GM21529 (cell line): ENCODE measurements at regions not wholly inside any gene's neighbourhood (a gene's known extent, or its start where the extent isn't known, plus 50 kb on each side); places are given as distances from the start of the nearest gene placed in this dataset.
"Not testable (repeated sequence)": the region's sequence is repeated elsewhere in the genome, so short reads cannot be mapped to it uniquely, and the experiment has no call there.

Experiments used
- ATAC-seq: cut with Tn5 transposase; IDR thresholded peaks from one replicate; pipeline ENCODE4 v1.9.1; 2021; ENCODE audit not compliant: unreplicated experiment

DNA sequence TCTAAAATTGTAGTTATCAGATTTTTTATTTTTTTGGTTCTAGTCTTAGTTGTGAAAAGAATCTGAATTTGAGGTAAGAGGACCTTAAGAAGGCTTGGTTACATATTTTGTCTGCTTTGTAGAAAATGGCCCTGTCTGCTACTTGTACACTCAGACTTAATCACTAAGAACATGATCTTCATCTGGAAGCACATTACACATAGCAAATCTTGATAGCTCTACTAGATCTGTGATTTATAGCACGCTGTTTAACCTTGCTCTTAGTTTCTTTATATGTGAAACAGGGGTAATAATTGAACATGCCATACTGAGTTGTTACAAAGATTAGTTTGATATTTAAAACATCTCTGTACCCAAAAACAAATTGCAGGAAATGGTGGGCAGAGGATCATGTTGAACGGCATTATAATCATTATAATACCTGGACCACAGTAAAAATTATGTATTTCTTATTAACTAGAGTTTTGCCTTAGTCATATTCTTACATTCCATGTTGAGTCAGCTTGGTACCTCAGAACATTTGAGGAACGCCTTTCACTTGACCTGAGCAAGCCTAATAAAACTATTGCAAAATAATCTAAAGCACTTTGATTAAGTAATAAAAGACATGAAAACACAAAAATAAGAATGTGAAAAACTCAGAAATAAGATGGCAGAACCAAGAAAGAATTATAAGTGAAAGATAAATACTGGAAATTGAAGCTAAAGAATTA, 738.0 kb upstream of the AADAT start:
- ATAC-seq = no peak

DNA sequence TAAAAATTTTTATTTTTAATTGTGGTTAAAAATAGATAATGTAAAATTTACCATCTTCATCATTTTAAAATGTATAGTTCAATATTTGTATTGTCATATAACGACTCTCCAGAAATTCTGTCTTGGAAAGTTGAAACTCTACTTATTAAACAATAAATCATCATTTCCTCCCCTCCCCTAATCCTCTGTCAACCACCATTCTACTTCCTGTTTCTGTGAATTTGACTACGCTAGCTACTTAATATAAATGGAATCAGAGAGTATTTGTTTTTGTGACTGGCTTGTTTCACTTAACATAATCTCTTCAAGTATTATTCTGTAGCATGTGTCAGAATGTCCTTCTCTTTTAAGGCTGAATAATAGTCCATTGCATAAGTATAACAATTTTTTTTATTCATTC, 729.0 kb upstream of the AADAT start:
- no peak for ATAC-seq

GRCh38 chr4:170805352-170805751, 715.6 kb upstream of the AADAT start:
- no peak for ATAC-seq

DNA sequence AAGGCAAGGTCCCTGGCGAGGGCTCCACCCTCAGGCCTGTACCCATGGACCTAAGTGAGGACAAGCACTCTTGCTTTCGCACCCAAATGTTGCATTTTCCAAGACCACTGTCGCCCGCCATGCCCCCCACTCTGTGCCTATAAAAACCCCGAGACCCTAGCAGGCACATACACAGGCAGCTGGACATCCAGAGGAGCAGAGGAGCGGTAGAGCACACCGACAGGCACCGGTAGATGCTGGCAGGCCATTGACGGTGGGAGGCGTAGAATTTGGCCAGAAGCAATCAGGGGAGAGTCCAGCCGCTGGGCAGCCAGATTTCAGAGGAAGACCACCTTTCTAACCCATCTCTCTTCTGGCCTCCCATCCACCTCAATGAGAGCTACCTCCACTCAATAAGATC, 715.2 kb upstream of the AADAT start:
- no peak for ATAC-seq

GRCh38 chr4:170803492-170803891, 713.7 kb upstream of the AADAT start:
- no peak for ATAC-seq

DNA sequence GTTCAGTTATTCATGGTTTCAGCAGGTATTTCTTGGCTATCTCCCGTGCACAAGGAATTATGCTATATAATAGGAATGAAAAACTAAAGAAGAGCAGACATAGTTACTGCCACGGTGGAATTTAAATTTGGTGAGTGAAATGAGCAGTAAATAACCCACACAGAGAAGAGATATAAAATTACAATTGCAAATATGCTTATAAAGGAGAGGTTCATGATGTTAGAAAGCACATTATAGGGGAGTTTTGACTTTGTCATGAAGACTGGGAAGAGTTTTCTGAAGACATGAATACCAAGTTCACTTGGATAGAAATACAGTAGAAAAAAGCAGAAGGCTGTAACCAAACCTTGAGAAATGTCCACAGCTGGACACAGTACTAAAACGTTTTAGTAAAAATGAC, 712.0 kb upstream of the AADAT start:
- no peak for ATAC-seq

DNA sequence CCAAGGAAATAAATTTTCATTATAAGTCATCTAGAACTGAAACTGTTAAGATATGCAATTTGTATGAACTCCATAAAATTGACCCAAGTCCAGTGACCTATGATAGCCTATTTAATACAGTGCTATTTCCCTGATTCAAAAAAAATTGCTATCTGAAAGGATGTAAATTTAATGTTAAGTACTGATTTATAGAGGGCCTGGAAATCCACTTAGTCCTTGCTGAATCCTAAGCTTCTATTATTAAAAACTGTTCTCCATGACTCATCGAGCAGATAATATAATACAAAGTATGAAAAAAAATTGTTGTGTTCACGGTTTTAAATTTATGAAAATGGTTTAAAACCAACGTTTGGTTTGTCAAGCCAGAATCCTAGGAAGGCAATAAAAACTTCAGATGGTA, 704.8 kb upstream of the AADAT start:
- no peak for ATAC-seq

DNA sequence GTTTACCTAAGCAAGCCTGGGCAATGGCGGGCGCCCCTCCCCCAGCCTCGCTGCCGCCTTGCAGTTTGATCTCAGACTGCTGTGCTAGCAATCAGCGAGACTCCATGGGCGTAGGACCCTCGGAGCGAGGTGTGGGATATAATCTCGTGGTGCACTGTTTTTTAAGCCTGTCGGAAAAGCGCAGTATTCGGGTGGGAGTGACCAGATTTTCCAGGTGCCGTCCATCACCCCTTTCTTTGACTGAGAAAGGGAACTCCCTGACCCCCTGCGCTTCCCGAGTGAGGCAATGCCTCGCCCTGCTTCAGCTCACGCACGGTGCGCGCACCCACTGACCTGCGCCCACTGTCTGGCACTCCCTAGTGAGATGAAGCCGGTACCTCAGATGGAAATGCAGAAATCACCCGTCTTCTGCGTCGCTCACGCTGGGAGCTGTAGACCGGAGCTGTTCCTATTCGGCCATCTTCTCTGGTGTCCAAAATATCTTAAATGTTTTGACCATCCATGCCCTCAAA, 698.8 kb upstream of the AADAT start:
- not testable (repeated sequence) for ATAC-seq

DNA sequence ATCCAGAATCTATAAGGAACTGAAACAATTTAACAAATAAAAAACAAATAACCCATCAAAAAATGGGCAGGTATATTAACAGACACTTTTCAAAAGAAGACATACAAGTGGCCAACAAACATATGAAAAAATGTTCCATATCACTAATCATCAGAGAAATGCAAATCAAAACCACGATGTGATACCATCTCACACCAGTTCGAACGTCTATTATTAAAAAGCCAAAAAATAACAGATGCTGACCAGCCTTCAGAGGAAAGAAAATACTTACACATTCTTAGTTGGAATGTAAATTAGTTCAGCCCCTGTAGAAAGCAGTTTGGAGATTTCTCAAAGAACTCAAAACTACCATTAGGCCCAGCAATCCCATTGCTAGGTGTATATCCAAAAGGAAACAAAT, 687.9 kb upstream of the AADAT start:
- no peak for ATAC-seq

DNA sequence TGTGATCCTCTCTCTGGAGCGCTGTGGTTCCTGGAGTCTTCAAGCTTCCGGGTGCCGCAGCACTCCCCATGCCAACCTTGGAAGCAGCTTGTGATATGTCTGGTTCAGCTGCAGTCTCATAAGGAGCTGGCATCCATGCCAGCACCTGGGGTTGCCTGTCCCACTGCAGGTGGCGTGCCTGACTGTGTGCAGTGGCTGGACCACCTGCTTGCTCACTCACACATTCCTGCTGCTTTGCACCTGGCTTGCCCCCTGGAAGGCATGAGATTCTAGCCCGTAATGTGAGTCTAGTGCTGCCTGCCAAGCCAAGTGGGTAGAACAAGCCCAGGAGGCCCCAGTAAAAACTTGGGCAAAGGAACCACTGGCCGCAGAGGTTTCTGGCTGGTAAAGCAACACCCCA, 687.2 kb upstream of the AADAT start:
- ATAC-seq = no peak

DNA sequence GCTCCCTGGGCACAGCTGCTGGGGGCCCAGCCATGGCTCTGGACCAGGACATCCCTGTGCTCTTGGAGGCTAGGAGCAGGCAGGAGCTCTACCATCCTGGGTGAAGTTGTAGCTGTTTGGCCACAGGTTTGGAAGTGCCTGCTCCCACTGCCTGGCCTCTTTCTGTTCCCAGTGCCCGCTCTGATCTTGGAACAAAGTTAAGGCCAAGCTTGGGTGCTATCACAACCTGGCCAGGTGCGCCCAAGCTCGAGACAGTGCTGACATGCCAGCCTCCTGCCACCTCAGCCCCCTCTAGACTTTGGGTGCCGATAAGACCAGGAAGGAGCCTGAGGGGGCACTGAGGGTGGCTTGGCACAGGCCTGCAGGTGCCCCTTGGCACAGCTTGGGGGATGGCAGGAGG, 686.1 kb upstream of the AADAT start:
- ATAC-seq = no peak

GRCh38 chr4:170773709-170774273, 684.0 kb upstream of the AADAT start:
- no peak for ATAC-seq

GRCh38 chr4:170772429-170772828, 682.7 kb upstream of the AADAT start:
- ATAC-seq = no peak

DNA sequence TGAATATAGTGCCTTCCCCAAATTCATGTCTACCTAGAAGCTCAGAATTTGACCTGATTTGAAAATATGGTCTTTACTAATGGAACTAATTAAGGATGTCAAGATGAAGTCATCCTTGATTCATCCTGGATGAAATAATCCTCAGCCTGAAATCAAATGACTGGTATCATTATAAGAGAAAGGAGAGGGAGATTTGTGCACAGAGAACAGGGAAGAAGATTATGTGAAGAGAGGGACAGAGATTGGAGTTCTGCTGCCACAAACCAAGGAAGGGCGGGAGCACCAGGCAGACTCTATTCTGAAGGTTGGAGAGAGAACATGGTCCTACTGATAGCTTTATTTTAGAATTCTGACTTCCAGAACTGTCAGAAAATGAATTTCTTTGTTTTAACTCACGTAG, 680.9 kb upstream of the AADAT start:
- no peak for ATAC-seq

DNA sequence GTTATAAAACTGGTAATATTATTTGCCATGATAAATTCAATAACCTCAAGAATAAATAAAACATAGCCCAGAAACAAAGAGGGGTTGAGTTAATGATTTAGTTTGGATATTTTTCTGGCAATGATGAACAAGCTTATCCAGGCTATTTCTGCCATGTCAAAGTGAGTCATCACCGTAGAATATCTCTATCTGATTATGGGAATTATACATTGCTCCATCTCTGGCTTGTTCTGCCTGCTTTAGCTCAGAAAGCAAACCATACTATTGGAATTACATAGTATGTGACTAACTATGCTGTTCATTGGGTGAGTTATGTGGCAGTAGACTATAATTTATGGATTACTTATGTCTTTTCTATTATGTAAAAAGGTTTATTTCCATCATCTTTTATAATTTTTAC, 680.1 kb upstream of the AADAT start:
- no peak for ATAC-seq

DNA sequence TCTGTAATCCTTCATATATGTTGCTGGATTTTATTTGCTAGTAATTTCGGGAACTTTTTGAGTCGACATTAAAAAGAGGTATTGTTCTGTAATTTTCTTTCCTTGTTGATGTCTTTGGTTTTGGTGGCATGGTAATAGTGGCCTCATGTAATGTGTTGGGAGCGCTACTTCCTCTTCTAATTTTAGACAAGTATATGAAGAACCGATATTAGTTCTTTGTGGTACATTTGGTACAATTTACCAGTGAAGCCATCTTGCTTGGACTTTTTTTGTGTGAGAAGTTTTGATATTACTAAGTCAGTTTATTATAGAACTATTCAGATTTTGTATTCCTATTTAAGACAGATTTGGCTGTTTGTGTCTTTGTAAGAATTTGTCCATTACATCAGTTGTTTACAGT, 669.2 kb upstream of the AADAT start:
- ATAC-seq = no peak

DNA sequence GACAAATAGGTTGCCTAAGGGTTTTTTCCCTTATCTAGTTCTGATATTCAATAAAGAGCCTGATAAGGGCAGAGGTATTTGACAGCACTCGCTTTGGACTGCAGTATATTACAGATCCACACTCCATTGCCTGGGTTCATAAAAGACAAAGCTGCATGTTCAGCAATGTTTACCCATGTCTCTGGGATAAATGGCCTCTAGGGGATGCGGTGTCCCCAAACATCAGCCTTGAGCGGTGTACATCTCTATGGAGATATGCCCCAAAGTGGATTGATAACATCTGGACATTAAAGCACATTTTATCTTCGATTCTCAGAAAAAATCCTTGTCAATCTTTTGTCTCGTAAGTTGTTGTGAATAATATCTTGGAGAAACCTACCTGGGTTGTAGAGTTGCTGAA, 660.8 kb upstream of the AADAT start:
- no peak for ATAC-seq

DNA sequence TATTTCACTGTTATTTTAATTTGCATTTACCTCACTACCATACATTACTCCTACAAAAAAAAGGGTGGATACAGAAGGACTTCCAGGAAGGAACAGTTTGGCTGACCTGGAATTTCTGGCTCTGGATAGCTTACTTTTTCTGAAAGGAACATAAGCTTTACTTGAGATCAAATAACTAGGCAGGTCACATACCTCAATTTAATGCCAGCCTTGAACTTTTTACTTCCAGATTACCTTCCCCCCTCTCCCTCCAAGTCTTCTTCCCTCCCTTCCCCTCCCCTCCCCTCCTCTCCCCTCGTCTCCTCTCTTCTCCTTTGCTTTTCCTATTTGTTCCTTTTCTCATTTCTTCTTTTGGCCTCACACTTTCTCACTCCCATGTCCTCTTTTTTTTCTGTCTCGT, 659.2 kb upstream of the AADAT start:
- no peak for ATAC-seq

GRCh38 chr4:170743633-170744032, 653.9 kb upstream of the AADAT start:
- no peak for ATAC-seq

DNA sequence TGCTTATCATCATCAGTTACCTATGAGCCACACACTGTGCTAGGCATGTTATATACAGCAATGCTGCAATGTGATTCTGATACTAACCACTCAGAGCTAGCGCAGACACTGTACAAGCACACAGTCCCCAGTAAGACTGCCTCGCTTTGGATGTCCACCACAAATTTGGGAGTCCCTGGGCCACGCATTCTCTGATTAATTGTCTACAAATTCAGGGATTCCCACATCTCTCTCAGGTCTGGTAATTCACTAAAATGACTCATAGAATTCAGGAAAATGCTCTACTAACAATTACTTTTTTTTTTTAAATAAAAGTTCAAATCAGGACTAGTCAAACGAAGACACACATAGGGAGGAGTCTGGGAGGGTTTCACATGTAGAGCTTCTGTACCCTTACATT, 652.1 kb upstream of the AADAT start:
- ATAC-seq = no peak

DNA sequence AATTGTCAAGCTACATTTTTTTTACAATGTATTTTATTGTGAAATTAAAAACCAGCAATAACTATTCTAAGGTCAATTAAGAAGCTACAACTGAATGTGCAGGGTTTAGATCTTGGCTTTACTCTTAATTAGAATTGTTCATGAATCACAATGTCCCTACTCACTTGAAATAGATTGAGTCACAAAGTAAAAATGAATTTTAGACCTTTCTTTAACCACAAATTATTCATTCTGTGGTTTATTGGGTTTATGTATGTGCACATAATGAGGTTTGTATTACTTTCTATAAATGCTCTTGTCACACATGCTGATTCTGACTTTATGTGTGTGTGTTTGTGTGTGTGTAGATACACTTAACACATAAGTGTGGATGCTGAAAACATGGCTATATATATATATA, 647.0 kb upstream of the AADAT start:
- ATAC-seq = no peak

DNA sequence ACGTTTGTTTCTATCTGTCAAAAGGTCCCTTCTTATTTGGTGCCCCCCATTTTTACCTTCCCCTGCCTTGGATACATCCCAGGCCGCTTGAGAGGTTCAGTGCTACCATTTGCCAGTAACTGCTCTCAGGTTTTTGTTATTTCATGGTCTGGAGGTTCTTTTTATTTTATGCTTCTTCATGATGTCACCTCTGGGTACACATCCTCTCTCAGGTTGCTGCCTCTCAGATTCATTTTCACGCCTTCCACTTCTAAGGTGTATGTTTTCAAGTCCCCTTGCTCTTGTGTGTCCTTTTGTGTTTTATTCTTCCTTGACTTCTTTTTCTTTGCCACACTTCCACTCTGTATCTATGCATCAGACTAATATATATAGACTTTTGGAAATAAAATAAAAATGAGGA, 640.1 kb upstream of the AADAT start:
- ATAC-seq = no peak

DNA sequence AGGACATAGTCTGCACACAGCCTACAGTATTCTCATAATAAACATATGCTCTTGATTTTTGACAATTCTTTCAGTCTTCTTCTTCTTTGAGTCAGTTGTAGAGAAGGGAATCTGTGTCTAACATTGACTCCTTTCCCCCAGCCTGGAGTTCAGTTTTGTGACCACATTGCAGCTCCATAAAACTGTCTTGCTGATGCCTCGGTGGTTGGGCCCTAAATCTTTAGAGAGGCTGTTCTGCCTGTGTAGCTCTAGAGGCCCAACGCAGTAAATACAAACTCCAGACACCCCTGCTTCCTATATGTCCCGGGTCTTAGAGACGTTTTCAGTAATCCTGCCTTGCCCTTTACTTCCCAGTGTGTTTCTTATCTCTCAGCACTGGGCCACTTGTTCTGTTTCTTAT, 639.5 kb upstream of the AADAT start:
- no peak for ATAC-seq
